ENCODE measurements at regions not wholly inside any gene's neighbourhood (a gene's known extent, or its start where the extent isn't known, plus 50 kb on each side); places are given as distances from the start of the nearest gene placed in this dataset.

- DNase-seq (ENCODE audit: low spot score), result no peak
- ChIA-PET CTCF (no interaction called here), POLR2A (ENCODE audit: low non-redundant PET) (no interaction called here)
- H3K27ac ChIP-seq, result no peak overlapping the region
- TF ChIP-seq, protein P1, sequence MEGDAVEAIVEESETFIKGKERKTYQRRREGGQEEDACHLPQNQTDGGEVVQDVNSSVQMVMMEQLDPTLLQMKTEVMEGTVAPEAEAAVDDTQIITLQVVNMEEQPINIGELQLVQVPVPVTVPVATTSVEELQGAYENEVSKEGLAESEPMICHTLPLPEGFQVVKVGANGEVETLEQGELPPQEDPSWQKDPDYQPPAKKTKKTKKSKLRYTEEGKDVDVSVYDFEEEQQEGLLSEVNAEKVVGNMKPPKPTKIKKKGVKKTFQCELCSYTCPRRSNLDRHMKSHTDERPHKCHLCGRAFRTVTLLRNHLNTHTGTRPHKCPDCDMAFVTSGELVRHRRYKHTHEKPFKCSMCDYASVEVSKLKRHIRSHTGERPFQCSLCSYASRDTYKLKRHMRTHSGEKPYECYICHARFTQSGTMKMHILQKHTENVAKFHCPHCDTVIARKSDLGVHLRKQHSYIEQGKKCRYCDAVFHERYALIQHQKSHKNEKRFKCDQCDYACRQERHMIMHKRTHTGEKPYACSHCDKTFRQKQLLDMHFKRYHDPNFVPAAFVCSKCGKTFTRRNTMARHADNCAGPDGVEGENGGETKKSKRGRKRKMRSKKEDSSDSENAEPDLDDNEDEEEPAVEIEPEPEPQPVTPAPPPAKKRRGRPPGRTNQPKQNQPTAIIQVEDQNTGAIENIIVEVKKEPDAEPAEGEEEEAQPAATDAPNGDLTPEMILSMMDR (conservative IDR thresholded peaks at IDR 0.05; ENCODE audit: low read depth), result no peak
Measured at GRCh38 chr9:13364271-13365000, 84.9 kb upstream of the MPDZ start.

- ChIA-PET POLR2A (ENCODE audit: low non-redundant PET) (no interaction called here), CTCF (no interaction called here)
- DNase-seq (ENCODE audit: low spot score), result no peak
- TF ChIP-seq, protein P1 (conservative IDR thresholded peaks at IDR 0.05; ENCODE audit: low read depth), result no peak
- H3K27ac ChIP-seq, result no peak overlapping the region
Measured at GRCh38 chr9:13361076-13361475, 81.6 kb upstream of the MPDZ start.

DNA sequence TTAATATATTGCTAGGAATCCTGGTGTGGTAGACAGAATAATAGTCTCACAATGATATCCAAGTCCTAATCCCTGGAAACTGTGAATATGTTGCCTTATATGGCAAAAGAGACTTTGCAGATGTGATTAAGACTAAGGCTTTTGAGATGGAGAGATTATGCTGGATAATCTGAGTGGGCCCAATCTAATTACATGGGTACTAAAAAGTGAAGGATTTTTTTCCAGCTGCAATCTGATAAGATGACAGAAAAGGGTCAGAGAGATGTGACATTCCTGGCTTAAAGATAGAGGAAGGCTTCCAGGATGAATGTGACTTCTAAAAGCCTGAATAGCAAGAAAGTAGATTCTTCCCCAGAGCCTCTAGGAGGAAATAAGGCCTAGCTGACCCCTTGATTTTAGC lies 80.7 kb upstream of the MPDZ start:
- TF ChIP-seq, protein P1 (conservative IDR thresholded peaks at IDR 0.05; ENCODE audit: low read depth), result no peak
- no peak for DNase-seq (ENCODE audit: low spot score)
- CTCF ChIA-PET, result no interaction called here
- no peak overlapping the region for H3K27ac ChIP-seq
- POLR2A ChIA-PET (ENCODE audit: low non-redundant PET), result no interaction called here

DNA sequence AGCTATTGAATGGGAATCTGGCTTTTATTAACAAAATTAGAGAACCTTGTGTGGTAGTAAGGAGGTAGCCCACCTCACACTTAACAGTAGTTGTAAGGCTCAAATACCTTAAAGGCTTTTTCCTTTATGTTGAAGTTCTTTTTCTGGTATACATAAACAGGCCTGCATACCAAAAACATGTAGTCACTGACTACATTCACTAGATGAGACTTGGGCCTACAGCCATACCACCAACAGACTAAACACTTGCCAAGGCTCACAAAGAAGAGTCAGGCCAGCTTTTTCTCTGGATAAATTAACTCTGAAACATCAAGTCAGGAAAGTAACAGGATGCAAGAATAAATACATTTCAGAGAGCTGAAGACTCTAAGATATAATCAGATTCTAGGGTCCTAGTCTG lies 78.6 kb upstream of the MPDZ start:
- DNase-seq (ENCODE audit: low spot score), result no peak
- POLR2A ChIA-PET (ENCODE audit: low non-redundant PET), result no interaction called here
- CTCF ChIA-PET, result interaction anchor here (1.0 kb wide), 1 partner anchor 104 kb away, joined by 3 read pairs; no protein-coding TSS in a partner anchor
- H3K27ac ChIP-seq, result no peak overlapping the region
- TF ChIP-seq, protein P1 (conservative IDR thresholded peaks at IDR 0.05; ENCODE audit: low read depth), result no peak

DNA sequence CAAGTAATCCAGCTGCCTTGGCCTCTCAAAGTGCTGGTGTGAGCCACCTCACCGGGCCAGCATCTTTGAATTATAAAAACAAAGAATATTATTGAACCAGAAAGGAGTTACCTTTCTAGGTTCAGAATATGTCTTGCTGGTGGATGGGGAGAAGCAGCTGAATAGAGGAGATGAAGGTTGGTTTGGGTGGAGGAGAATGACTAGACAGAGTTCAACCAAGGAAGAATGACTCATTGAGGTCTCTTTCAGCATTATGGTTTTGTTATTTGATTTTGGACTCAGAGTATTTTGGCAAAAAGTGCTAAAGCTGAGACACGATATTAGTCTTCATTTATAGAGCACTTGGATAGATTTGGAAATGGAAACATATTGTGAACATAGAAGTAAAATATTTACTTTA lies 75.2 kb upstream of the MPDZ start:
- ChIA-PET POLR2A (ENCODE audit: low non-redundant PET) (no interaction called here), CTCF (no interaction called here)
- no peak overlapping the region for H3K27ac ChIP-seq
- TF ChIP-seq, protein P1 (conservative IDR thresholded peaks at IDR 0.05; ENCODE audit: low read depth), result no peak
- no peak for DNase-seq (ENCODE audit: low spot score)

DNA sequence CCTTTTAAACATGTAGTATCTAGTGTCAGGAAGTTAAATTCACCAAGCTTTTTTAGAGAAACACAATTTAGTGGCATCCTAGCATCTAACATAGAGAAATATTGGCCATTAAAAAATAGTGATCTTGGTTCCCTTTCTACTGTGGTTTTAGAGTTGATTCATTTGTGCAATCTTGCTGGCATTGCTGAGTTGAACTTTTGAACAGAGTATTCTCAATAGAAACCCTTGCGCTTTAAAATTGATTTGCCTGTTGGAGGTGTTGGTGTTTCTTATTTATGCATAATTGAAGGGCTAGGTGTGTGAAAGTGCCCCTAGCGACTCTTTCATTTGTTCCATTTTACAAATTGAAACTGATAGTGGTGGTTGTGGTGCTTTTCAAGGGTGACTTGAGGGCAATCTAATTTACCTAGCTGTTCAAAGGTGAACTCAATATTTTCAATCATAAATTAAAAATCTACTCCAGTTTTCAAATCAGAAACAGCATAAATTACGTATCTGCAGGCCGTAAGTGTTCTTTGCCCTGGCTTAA lies 73.0 kb upstream of the MPDZ start:
- ChIA-PET CTCF (interaction anchor here (0.5 to 1.2 kb wide), 4 partner anchors 19 to 1064 kb away, joined by 3 to 4 read pairs (median 3); no protein-coding TSS in a partner anchor), POLR2A (ENCODE audit: low non-redundant PET) (no interaction called here)
- DNase-seq (ENCODE audit: low spot score), result no peak
- H3K27ac ChIP-seq, result no peak overlapping the region
- TF ChIP-seq, protein P1 (conservative IDR thresholded peaks at IDR 0.05; ENCODE audit: low read depth), result no peak

Measured in RWPE1 (cell line).